ENCODE measurements at regions not wholly inside any gene's neighbourhood (a gene's known extent, or its start where the extent isn't known, plus 50 kb on each side); places are given as distances from the start of the nearest gene placed in this dataset.

GRCh38 chr3:110646496-110646895, 425.1 kb upstream of the NECTIN3 start:
- Histone ChIP-seq H3K27ac (no peak overlapping the region), H3K4me3 (no peak overlapping the region), H3K9me3 (no peaks in the 10 kb centered on the region), H3K27me3 (no peaks in the 10 kb centered on the region), H3K36me3 (no peaks in the 10 kb centered on the region), H3K4me1 (no peaks in the 10 kb centered on the region)
- ATAC-seq: no peak
- intact Hi-C loops (cut with DNase I): no loop called here
- DNase-seq: no peak
- TF ChIP-seq CTCF (IDR thresholded peaks at IDR 0.05): no peak

- Histone ChIP-seq H3K4me1 (no peaks in the 10 kb centered on the region), H3K4me3 (no peak overlapping the region), H3K27ac (no peak overlapping the region), H3K9me3 (no peaks in the 10 kb centered on the region), H3K27me3 (no peaks in the 10 kb centered on the region), H3K36me3 (no peaks in the 10 kb centered on the region)
- DNase-seq (no peak), ATAC-seq (no peak)
- TF ChIP-seq CTCF (IDR thresholded peaks at IDR 0.05): no peak
- intact Hi-C loops (cut with DNase I): no loop called here
Observed at GRCh38 chr3:110647586-110647985, 424.0 kb upstream of the NECTIN3 start.

- DNase-seq (no peak), ATAC-seq (no peak)
- no peaks in the 10 kb centered on the region for H3K36me3 ChIP-seq
- H3K4me3 ChIP-seq: no peak overlapping the region
- no peak for TF ChIP-seq CTCF (IDR thresholded peaks at IDR 0.05)
- H3K4me1 ChIP-seq: no peaks in the 10 kb centered on the region
- H3K9me3 ChIP-seq: no peaks in the 10 kb centered on the region
- no peaks in the 10 kb centered on the region for H3K27me3 ChIP-seq
- intact Hi-C loops (cut with DNase I): no loop called here
- no peak overlapping the region for H3K27ac ChIP-seq
Observed at GRCh38 chr3:110650741-110651140, 420.9 kb upstream of the NECTIN3 start.

GRCh38 chr3:110654843-110655502, 416.6 kb upstream of the NECTIN3 start:
- no peak for TF ChIP-seq CTCF (IDR thresholded peaks at IDR 0.05)
- Histone ChIP-seq H3K36me3 (no peaks in the 10 kb centered on the region), H3K4me1 (no peaks in the 10 kb centered on the region), H3K27me3 (no peaks in the 10 kb centered on the region), H3K27ac (no peak overlapping the region), H3K9me3 (no peaks in the 10 kb centered on the region), H3K4me3 (no peak overlapping the region)
- no peak for DNase-seq
- intact Hi-C loops (cut with DNase I): no loop called here
- no peak for ATAC-seq

GRCh38 chr3:110656394-110657025, 415.1 kb upstream of the NECTIN3 start:
- DNase-seq: no peak
- TF ChIP-seq CTCF (IDR thresholded peaks at IDR 0.05): no peak
- Histone ChIP-seq H3K4me1 (no peaks in the 10 kb centered on the region), H3K27ac (no peak overlapping the region), H3K4me3 (no peak overlapping the region), H3K9me3 (no peaks in the 10 kb centered on the region), H3K27me3 (no peaks in the 10 kb centered on the region), H3K36me3 (no peaks in the 10 kb centered on the region)
- intact Hi-C loops (cut with DNase I): no loop called here
- no peak for ATAC-seq

Measured in upper lobe of right lung (tissue), 1 donor.